Frontal cortex (tissue), 3 donors: ENCODE measurements at regions not wholly inside any gene's neighbourhood (a gene's known extent, or its start where the extent isn't known, plus 50 kb on each side); places are given as distances from the start of the nearest gene placed in this dataset.
"Not testable (repeated sequence)": the region's sequence is repeated elsewhere in the genome, so short reads cannot be mapped to it uniquely, and the experiment has no call there.

ENCODE experiments used
- DNase-seq, 2 donors: peaks; one replicate each; pipeline ENCODE4 v3.0.0; 2012; ENCODE audit warnings: low spot score in 2 of 2
- FAIRE-seq: peaks from 2 replicates; lab custom pipeline; 2012; peaks lifted over from hg19 to GRCh38; lab: Jason Lieb, UNC
- donor health status: control.
- donor health status: control.
- donor health status: control.

GRCh38 chr16:86934581-86935375, 356.4 kb downstream of the FOXL1 start:
- no peak for FAIRE-seq

GRCh38 chr16:86939609-86940008, 361.3 kb downstream of the FOXL1 start:
- FAIRE-seq (no peak), DNase-seq (no peak)

More at GRCh38 chr16:86934581-86935375, 356.4 kb downstream of the FOXL1 start:
- DNase-seq: no peak

GRCh38 chr16:86941731-86942130, 363.4 kb downstream of the FOXL1 start:
- FAIRE-seq (no peak), DNase-seq (no peak)

- DNase-seq: no peak
- no peak for FAIRE-seq
Measured at GRCh38 chr16:86942151-86943051, 364.1 kb downstream of the FOXL1 start.

GRCh38 chr16:86945166-86945900, 367.0 kb downstream of the FOXL1 start:
- FAIRE-seq (no peak), DNase-seq (no peak)

- no peak for DNase-seq
- FAIRE-seq: no peak
Measured at GRCh38 chr16:86946396-86946795, 368.0 kb downstream of the FOXL1 start.

- FAIRE-seq (no peak), DNase-seq (no peak)
Measured at GRCh38 chr16:86946981-86947380, 368.6 kb downstream of the FOXL1 start.

- FAIRE-seq: no peak
- DNase-seq: no peak
Measured at GRCh38 chr16:86948046-86948445, 369.1 kb downstream of the C16orf95 start.

GRCh38 chr16:86949116-86949515, 368.1 kb downstream of the C16orf95 start:
- DNase-seq: no peak
- no peak for FAIRE-seq

- FAIRE-seq: no peak
Measured at GRCh38 chr16:86949630-86950029, 367.6 kb downstream of the C16orf95 start.

GRCh38 chr16:86951041-86951822, 366.0 kb downstream of the C16orf95 start:
- no peak for FAIRE-seq

More at GRCh38 chr16:86949630-86950029, 367.6 kb downstream of the C16orf95 start:
- no peak for DNase-seq

GRCh38 chr16:86951831-86952598, 365.2 kb downstream of the C16orf95 start:
- no peak for FAIRE-seq
- DNase-seq: no peak

More at GRCh38 chr16:86951041-86951822, 366.0 kb downstream of the C16orf95 start:
- no peak for DNase-seq

GRCh38 chr16:86952769-86953168, 364.4 kb downstream of the C16orf95 start:
- FAIRE-seq (no peak), DNase-seq (no peak)

- DNase-seq (no peak), FAIRE-seq (no peak)
Measured at GRCh38 chr16:86953631-86954391, 363.4 kb downstream of the C16orf95 start.

GRCh38 chr16:86955136-86955855, 361.9 kb downstream of the C16orf95 start:
- FAIRE-seq: no peak
- no peak for DNase-seq

- DNase-seq (no peak), FAIRE-seq (no peak)
Measured at GRCh38 chr16:86956437-86956836, 360.8 kb downstream of the C16orf95 start.

GRCh38 chr16:86957662-86958198, 359.5 kb downstream of the C16orf95 start:
- not testable (repeated sequence) for FAIRE-seq, DNase-seq
